Astrocyte (in vitro differentiated cells and primary cell): ENCODE measurements at regions not wholly inside any gene's neighbourhood (a gene's known extent, or its start where the extent isn't known, plus 50 kb on each side); places are given as distances from the start of the nearest gene placed in this dataset.

ENCODE experiments used
- EZH2 ChIP-seq: IDR thresholded peaks from 2 replicates; pipeline ENCODE4 v1.6.1; 2012; ENCODE audit warnings: mild to moderate bottlenecking, low read length, inconsistent platforms; ENCODE audit not compliant: insufficient read depth
- TF ChIP-seq, protein P1 (sequence below): IDR thresholded peaks from 2 replicates; pipeline ENCODE4 v1.5.1; 2011; ENCODE audit warnings: low read depth, mild to moderate bottlenecking, inconsistent platforms, low read length, moderate library complexity; ENCODE audit not compliant: insufficient read depth

GRCh38 chr5:68953875-68954617 lies 139.8 kb upstream of the SLC30A5 start:
- TF ChIP-seq, protein P1, sequence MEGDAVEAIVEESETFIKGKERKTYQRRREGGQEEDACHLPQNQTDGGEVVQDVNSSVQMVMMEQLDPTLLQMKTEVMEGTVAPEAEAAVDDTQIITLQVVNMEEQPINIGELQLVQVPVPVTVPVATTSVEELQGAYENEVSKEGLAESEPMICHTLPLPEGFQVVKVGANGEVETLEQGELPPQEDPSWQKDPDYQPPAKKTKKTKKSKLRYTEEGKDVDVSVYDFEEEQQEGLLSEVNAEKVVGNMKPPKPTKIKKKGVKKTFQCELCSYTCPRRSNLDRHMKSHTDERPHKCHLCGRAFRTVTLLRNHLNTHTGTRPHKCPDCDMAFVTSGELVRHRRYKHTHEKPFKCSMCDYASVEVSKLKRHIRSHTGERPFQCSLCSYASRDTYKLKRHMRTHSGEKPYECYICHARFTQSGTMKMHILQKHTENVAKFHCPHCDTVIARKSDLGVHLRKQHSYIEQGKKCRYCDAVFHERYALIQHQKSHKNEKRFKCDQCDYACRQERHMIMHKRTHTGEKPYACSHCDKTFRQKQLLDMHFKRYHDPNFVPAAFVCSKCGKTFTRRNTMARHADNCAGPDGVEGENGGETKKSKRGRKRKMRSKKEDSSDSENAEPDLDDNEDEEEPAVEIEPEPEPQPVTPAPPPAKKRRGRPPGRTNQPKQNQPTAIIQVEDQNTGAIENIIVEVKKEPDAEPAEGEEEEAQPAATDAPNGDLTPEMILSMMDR, result no peak
- no peak for TF ChIP-seq EZH2
